PC-3 (cell line): ENCODE measurements at regions not wholly inside any gene's neighbourhood (a gene's known extent, or its start where the extent isn't known, plus 50 kb on each side); places are given as distances from the start of the nearest gene placed in this dataset.

Experiments
- ATAC-seq: fragments of 200-7000 bp; cut with Tn5 transposase; 2 replicates; pipeline ENCODE4 v1.9.1; 2020; ENCODE audit warnings: mild to moderate bottlenecking, moderate library complexity
- BruUV-seq: library from RNA; stranded (reverse); fragments of 400-500 nt; replicated peaks from 2 replicates; lab custom pipeline; 2021; lab: Mats Ljungman, UMichigan
- CTCF ChIA-PET: fragments of 300-600 bp; sonication (Branson Sonifier 250); formaldehyde crosslinking; loops from one replicate; lab custom pipeline; 2022; ENCODE audit warnings: antibody characterized with exemption; lab: Charles Lee
- POLR2A ChIA-PET: fragments of 300-600 bp; sonication (Branson Sonifier 250); formaldehyde crosslinking; loops from one replicate; lab custom pipeline; 2022; ENCODE audit warnings: antibody characterized with exemption; ENCODE audit not compliant: unreplicated experiment; lab: Charles Lee
- DNase-seq: peaks from one replicate; pipeline ENCODE4 v3.0.0-alpha.2; 2015
- H2AFZ ChIP-seq: fragments of 300-600 bp; sonication (generic); 2 replicates; pipeline ENCODE4 v1.6.0; 2016; ENCODE audit warnings: antibody characterized with exemption, low read length
- H3F3A ChIP-seq: fragments of 300-600 bp; sonication (generic); one replicate; pipeline ENCODE4 v1.6.0; 2017; ENCODE audit warnings: antibody characterized with exemption, low read length, control low read depth, mild to moderate bottlenecking; ENCODE audit not compliant: unreplicated experiment
- H3K27ac ChIP-seq: fragments of 300-600 bp; sonication (generic); 2 replicates; pipeline ENCODE4 v1.5.1; 2016; ENCODE audit warnings: mild to moderate bottlenecking, low read length
- H3K27me3 ChIP-seq: fragments of 300-600 bp; sonication (generic); 2 replicates; pipeline ENCODE4 v1.6.1; 2016; ENCODE audit warnings: low read length, mixed read lengths
- H3K36me3 ChIP-seq: fragments of 300-600 bp; sonication (generic); 2 replicates; pipeline ENCODE4 v1.6.1; 2016; ENCODE audit warnings: low read depth, mixed run types, low read length, mixed read lengths
- H3K4me1 ChIP-seq: fragments of 300-600 bp; sonication (generic); 2 replicates; pipeline ENCODE4 v1.5.1; 2016; ENCODE audit warnings: low read length; ENCODE audit not compliant: insufficient read depth
- H3K4me2 ChIP-seq: fragments of 300-600 bp; sonication (generic); 2 replicates; pipeline ENCODE4 v1.6.0; 2016; ENCODE audit warnings: low read length
- H3K4me3 ChIP-seq: fragments of 300-600 bp; sonication (generic); 2 replicates; pipeline ENCODE4 v1.5.1; 2016; ENCODE audit warnings: mild to moderate bottlenecking, low read length, mixed read lengths
- H3K79me2 ChIP-seq: fragments of 300-600 bp; sonication (generic); 2 replicates; pipeline ENCODE4 v1.6.1; 2017; ENCODE audit warnings: low read length, mixed read lengths
- H3K9ac ChIP-seq: fragments of 300-600 bp; sonication (generic); 2 replicates; pipeline ENCODE4 v1.6.0; 2016; ENCODE audit warnings: mild to moderate bottlenecking, low read length
- H3K9me2 ChIP-seq: fragments of 300-600 bp; sonication (generic); replicated peaks from 2 replicates; pipeline ENCODE4 v1.6.1; 2016; ENCODE audit warnings: mixed run types, low read length, mixed read lengths
- H3K9me3 ChIP-seq: fragments of 300-600 bp; sonication (generic); 2 replicates; pipeline ENCODE4 v1.6.1; 2016; ENCODE audit warnings: low read length, mixed read lengths
- H4K20me1 ChIP-seq: fragments of 300-600 bp; sonication (generic); 2 replicates; pipeline ENCODE4 v1.6.1; 2016; ENCODE audit warnings: low read length, mixed read lengths
- EZH2 ChIP-seq: fragments of 300-600 bp; sonication (generic); IDR thresholded peaks from one replicate; pipeline ENCODE4 v1.6.1; 2017; ENCODE audit warnings: antibody characterized with exemption, mild to moderate bottlenecking, low read length; ENCODE audit not compliant: unreplicated experiment
- EZH2phosphoT487 ChIP-seq: fragments of 300-600 bp; sonication (generic); IDR thresholded peaks from 2 replicates; pipeline ENCODE4 v1.6.1; 2018; ENCODE audit warnings: mild to moderate bottlenecking, antibody characterized with exemption, low read length, borderline replicate concordance
- intact Hi-C: fragments of 100-400 bp; cut with micrococcal nuclease; formaldehyde crosslinking; loops from 2 replicates; pipeline ENCODE4 v1.9.0; 2023
- TF ChIP-seq, protein P1 (sequence below): fragments of 300-600 bp; sonication (generic); conservative IDR thresholded peaks from 2 replicates; pipeline ENCODE4 v1.5.1; 2017; ENCODE audit warnings: antibody characterized with exemption, low read depth, mild to moderate bottlenecking, low read length

DNA sequence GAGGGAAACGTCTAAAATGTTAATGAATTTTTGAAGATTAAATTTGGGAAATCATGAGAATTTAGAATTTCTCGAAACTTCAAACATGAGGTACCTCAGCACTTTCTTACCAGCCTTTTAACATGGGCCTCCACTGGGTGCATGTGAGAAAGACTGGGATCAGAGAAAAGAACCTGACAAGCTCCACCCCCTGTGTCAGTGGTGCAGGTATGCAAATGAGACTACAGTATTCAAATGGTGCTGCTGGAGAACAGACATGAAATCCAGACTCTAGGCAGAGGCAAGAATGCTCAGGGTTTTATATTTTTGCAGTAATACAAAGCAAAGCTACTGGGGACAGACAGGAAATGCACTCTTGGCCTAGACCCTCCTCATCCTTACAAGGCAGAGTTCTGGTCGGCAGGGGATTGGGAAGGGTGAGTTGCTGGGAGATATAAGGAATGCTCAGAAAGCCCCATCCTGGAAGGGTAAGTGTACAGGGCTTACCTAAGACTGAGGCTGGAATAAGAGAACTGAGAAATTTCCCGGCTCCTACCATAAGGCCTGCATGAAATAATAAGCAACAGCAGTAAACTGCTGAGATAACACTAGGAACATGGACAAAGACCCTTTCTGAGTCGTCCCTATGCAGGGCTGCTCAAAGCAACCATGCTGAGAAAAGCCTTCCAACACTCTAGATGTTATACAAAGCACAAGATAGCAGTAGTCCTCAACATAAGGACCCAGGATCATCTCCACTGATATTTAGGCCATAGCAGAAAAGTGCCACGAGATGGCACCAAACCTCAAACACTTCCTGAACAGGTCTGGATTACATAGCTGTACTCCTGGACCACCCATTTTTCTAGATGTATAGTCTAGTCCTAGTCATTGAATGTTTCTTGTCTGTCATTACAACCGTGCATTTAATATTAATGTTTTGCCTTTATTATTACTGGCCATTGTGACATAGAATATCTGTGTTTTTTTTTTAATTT lies 260.8 kb downstream of the RASSF9 start:
- TF ChIP-seq EZH2phosphoT487 (no peak), EZH2 (no peak)
- TF ChIP-seq, protein P1, sequence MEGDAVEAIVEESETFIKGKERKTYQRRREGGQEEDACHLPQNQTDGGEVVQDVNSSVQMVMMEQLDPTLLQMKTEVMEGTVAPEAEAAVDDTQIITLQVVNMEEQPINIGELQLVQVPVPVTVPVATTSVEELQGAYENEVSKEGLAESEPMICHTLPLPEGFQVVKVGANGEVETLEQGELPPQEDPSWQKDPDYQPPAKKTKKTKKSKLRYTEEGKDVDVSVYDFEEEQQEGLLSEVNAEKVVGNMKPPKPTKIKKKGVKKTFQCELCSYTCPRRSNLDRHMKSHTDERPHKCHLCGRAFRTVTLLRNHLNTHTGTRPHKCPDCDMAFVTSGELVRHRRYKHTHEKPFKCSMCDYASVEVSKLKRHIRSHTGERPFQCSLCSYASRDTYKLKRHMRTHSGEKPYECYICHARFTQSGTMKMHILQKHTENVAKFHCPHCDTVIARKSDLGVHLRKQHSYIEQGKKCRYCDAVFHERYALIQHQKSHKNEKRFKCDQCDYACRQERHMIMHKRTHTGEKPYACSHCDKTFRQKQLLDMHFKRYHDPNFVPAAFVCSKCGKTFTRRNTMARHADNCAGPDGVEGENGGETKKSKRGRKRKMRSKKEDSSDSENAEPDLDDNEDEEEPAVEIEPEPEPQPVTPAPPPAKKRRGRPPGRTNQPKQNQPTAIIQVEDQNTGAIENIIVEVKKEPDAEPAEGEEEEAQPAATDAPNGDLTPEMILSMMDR: peak; percentile 92
- H3K4me1 ChIP-seq: peaks cover 3% of the 10 kb centered on the region; the same call in 1 of the 2 replicates
- H3K27ac ChIP-seq: no peak overlapping the region
- DNase-seq: peak; percentile 81
- POLR2A ChIA-PET: no interaction called here
- BruUV-seq: no TSS peak
- H3K36me3 ChIP-seq: no peaks in the 10 kb centered on the region
- H3K9me3 ChIP-seq: no peaks in the 10 kb centered on the region
- H3F3A ChIP-seq: no peaks in the 10 kb centered on the region
- no peaks in the 10 kb centered on the region for H3K9me2 ChIP-seq
- intact Hi-C loops: loop anchor here (1.0 to 2.0 kb wide), 3 partner anchors 107 to 297 kb away; no protein-coding TSS in a partner anchor
- CTCF ChIA-PET: interaction anchor here (0.5 to 1.5 kb wide), 5 partner anchors 45 to 292 kb away, joined by 3 to 21 read pairs (median 3); no protein-coding TSS in a partner anchor
- H4K20me1 ChIP-seq: no peaks in the 10 kb centered on the region
- no peaks in the 10 kb centered on the region for H3K79me2 ChIP-seq
- ATAC-seq: peak; percentile 95
- H3K4me2 ChIP-seq: no peak overlapping the region
- no peak overlapping the region for H3K4me3 ChIP-seq
- no peaks in the 10 kb centered on the region for H3K27me3 ChIP-seq
- H3K9ac ChIP-seq: no peak overlapping the region
- no peak overlapping the region for H2AFZ ChIP-seq

DNA sequence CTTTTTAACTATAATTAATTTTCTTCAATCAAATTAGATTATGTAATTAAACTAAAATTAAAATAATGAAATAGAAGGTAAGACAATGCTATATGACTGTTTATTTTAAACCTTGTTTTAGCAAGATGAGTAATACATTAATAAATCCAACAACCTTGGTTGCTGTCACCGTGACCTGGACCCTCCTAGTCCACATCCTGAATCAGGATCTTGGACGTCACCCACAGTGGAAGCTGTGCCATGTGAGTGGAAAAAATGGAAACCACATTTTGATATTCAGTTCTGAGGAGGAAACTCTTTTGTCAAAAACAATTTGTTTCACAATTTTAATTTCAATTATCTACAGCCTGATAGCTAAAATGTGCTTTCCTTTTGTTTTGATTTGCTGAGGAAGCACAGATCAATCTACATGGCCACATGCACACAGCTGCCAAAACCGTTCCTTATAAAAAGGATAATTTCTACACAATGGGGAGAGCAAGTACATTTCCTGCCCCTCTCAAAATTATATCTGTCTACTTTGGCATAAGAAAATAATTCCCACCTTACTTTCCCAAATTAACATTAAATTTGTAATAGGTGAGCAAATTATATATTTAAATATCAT lies 255.5 kb downstream of the RASSF9 start:
- ATAC-seq (peak; percentile 78; the same call in 1 of the 2 replicates), DNase-seq (peak; percentile 46)
- Histone ChIP-seq H3F3A (no peaks in the 10 kb centered on the region), H3K9ac (no peak overlapping the region), H3K9me3 (no peaks in the 10 kb centered on the region), H3K79me2 (no peaks in the 10 kb centered on the region), H3K9me2 (no peaks in the 10 kb centered on the region), H2AFZ (peak overlapping the region; percentile 63), H3K4me2 (peak overlapping the region; percentile 22; the same call in 1 of the 2 replicates), H3K27me3 (no peaks in the 10 kb centered on the region), H3K36me3 (no peaks in the 10 kb centered on the region), H3K4me1 (peaks cover 9% of the 10 kb centered on the region), H4K20me1 (no peaks in the 10 kb centered on the region), H3K4me3 (no peak overlapping the region), H3K27ac (peak overlapping the region; percentile 23; the same call in 1 of the 2 replicates)
- POLR2A ChIA-PET: no interaction called here
- CTCF ChIA-PET: no interaction called here
- intact Hi-C loops: loop anchor here (1.0 kb wide), 1 partner anchor 200 kb away; no protein-coding TSS in a partner anchor
- TF ChIP-seq EZH2phosphoT487 (no peak), EZH2 (no peak)
- TF ChIP-seq, protein P1: no peak
- no TSS peak for BruUV-seq
